ENCODE measurements at regions not wholly inside any gene's neighbourhood (a gene's known extent, or its start where the extent isn't known, plus 50 kb on each side); places are given as distances from the start of the nearest gene placed in this dataset.

DNA sequence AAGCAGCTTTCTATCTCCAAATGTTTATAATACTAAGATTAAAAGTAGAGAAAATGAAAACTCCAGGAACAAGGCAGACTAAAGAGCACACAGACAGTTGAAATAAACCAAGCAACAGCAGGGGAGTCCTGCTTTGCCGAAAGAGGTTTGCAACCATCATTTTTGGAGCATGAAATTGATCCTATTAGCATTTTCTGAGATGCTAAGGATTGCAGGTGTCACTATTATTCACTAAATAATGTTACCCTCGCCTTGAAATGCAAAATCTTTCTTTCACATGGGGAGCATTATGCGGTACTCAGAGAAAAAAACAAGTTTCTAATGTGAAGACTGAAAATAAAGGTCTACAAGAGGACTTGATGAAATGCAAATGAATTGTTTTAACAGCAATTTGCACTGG, 81.7 kb upstream of the DNAJC10 start (continued):
- TF ChIP-seq ZNF341 (tag by site-specific recombination; IDR thresholded peaks at IDR 0.05; ENCODE audit: low read depth) (no peak), ZNF266 (tag by site-specific recombination; IDR thresholded peaks at IDR 0.05; ENCODE audit: low read depth) (no peak)
- TF ChIP-seq, protein P1, sequence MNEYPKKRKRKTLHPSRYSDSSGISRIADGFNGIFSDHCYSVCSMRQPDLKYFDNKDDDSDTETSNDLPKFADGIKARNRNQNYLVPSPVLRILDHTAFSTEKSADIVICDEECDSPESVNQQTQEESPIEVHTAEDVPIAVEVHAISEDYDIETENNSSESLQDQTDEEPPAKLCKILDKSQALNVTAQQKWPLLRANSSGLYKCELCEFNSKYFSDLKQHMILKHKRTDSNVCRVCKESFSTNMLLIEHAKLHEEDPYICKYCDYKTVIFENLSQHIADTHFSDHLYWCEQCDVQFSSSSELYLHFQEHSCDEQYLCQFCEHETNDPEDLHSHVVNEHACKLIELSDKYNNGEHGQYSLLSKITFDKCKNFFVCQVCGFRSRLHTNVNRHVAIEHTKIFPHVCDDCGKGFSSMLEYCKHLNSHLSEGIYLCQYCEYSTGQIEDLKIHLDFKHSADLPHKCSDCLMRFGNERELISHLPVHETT (tag by site-specific recombination; IDR thresholded peaks at IDR 0.05) = no peak

- TF ChIP-seq, protein P2, sequence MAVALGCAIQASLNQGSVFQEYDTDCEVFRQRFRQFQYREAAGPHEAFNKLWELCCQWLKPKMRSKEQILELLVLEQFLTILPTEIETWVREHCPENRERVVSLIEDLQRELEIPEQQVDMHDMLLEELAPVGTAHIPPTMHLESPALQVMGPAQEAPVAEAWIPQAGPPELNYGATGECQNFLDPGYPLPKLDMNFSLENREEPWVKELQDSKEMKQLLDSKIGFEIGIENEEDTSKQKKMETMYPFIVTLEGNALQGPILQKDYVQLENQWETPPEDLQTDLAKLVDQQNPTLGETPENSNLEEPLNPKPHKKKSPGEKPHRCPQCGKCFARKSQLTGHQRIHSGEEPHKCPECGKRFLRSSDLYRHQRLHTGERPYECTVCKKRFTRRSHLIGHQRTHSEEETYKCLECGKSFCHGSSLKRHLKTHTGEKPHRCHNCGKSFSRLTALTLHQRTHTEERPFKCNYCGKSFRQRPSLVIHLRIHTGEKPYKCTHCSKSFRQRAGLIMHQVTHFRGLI (tag by site-specific recombination; IDR thresholded peaks at IDR 0.05) = no peak
- TF ChIP-seq SP7 (tag by site-specific recombination; IDR thresholded peaks at IDR 0.05) (no peak), ZNF169 (tag by site-specific recombination; IDR thresholded peaks at IDR 0.05) (no peak), MEIS1 (CRISPR knock-in tag; IDR thresholded peaks at IDR 0.05; ENCODE audit: borderline replicate concordance) (no peak), ZNF146 (tag by site-specific recombination; IDR thresholded peaks at IDR 0.05) (no peak), ZNF404 (tag by site-specific recombination; IDR thresholded peaks at IDR 0.05) (no peak)
- ChIA-PET POLR2A (no interaction called here), CTCF (interaction anchor here (0.6 to 3.3 kb wide), 2 partner anchors 12 to 15 kb away, joined by 3 to 14 read pairs; no protein-coding TSS in a partner anchor)
- no peak overlapping the region for H3K27ac ChIP-seq (ENCODE audit: extremely low read depth, low read depth, low read length)
- H3K4me3 ChIP-seq (ENCODE audit: low read depth, low read length) = no peak overlapping the region
- H3K4me1 ChIP-seq (ENCODE audit: control insufficient read depth, insufficient read depth, low read length) = no peaks in the 10 kb centered on the region
- no peaks in the 10 kb centered on the region for H3K9me3 ChIP-seq (ENCODE audit: control insufficient read depth, insufficient read depth, low read depth, low read length)
- H3K36me3 ChIP-seq (ENCODE audit: control insufficient read depth in 2 of 2, insufficient read depth in 1 of 2, low read length in 2 of 2) = no peaks in the 10 kb centered on the region
Observed at GRCh38 chr2:182636699-182637098, 79.4 kb upstream of the DNAJC10 start.

DNA sequence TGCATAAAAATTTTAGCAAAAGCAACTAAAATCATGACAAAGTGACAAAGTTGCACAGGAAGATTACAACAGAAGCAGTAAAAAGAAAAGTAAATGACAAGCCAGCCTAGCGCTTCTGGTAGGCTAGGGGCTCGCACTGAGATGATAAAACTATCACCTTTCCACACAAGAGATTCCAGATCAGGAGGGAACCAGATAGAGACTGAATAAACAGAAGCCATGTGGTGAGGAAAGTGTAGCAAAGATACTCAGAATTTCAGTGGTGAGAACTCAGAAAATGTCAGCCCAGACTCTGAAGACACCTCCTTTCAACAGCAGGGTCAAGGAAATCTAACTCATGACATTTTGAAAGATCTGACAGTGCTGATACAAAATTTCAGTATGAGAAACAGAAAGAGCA, 77.4 kb upstream of the DNAJC10 start:
- H3K4me3 ChIP-seq (ENCODE audit: low read depth, low read length) = no peak overlapping the region
- no peaks in the 10 kb centered on the region for H3K36me3 ChIP-seq (ENCODE audit: control insufficient read depth in 2 of 2, insufficient read depth in 1 of 2, low read length in 2 of 2)
- no peaks in the 10 kb centered on the region for H3K4me1 ChIP-seq (ENCODE audit: control insufficient read depth, insufficient read depth, low read length)
- no peaks in the 10 kb centered on the region for H3K9me3 ChIP-seq (ENCODE audit: control insufficient read depth, insufficient read depth, low read depth, low read length)
- ChIA-PET CTCF (no interaction called here), POLR2A (no interaction called here)
- TF ChIP-seq HOXA7 (CRISPR knock-in tag; IDR thresholded peaks at IDR 0.05; ENCODE audit: borderline replicate concordance) = no peak
- TF ChIP-seq ZNF302 (tag by site-specific recombination; IDR thresholded peaks at IDR 0.05; ENCODE audit: low read depth) = no peak
- no peak for TF ChIP-seq ZNF701 (tag by site-specific recombination; IDR thresholded peaks at IDR 0.05)
- no peak for TF ChIP-seq KLF8 (tag by site-specific recombination; IDR thresholded peaks at IDR 0.05)
- no peak for TF ChIP-seq ZNF433 (tag by site-specific recombination; IDR thresholded peaks at IDR 0.05; ENCODE audit: low read depth)
- TF ChIP-seq EGR2 (tag by site-specific recombination; IDR thresholded peaks at IDR 0.05; ENCODE audit: low read depth) = no peak
- no peak for TF ChIP-seq ZNF174 (tag by site-specific recombination; IDR thresholded peaks at IDR 0.05)
- TF ChIP-seq TCF7L2 (IDR thresholded peaks at IDR 0.05; ENCODE audit: borderline replicate concordance, low read depth, low read length) = no peak
- no peak for TF ChIP-seq ZNF621 (tag by site-specific recombination; IDR thresholded peaks at IDR 0.05)
- no peak for TF ChIP-seq YY2 (tag by site-specific recombination; IDR thresholded peaks at IDR 0.05)
- TF ChIP-seq, protein P3, sequence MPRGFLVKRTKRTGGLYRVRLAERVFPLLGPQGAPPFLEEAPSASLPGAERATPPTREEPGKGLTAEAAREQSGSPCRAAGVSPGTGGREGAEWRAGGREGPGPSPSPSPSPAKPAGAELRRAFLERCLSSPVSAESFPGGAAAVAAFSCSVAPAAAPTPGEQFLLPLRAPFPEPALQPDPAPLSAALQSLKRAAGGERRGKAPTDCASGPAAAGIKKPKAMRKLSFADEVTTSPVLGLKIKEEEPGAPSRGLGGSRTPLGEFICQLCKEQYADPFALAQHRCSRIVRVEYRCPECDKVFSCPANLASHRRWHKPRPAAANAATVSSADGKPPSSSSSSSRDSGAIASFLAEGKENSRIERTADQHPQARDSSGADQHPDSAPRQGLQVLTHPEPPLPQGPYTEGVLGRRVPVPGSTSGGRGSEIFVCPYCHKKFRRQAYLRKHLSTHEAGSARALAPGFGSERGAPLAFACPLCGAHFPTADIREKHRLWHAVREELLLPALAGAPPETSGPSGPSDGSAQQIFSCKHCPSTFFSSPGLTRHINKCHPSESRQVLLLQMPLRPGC (tag by site-specific recombination; IDR thresholded peaks at IDR 0.05) = no peak
- no peak for TF ChIP-seq PRDM2 (tag by site-specific recombination; IDR thresholded peaks at IDR 0.05; ENCODE audit: borderline replicate concordance)
- TF ChIP-seq ZEB2 (tag by site-specific recombination; IDR thresholded peaks at IDR 0.05) = no peak
- TF ChIP-seq ZNF561 (tag by site-specific recombination; IDR thresholded peaks at IDR 0.05; ENCODE audit: borderline replicate concordance) = no peak
- no peak for TF ChIP-seq ZNF175 (tag by site-specific recombination; IDR thresholded peaks at IDR 0.05)
- no peak for TF ChIP-seq ZNF354C (tag by site-specific recombination; IDR thresholded peaks at IDR 0.05; ENCODE audit: borderline replicate concordance, low read depth)
- H3K27ac ChIP-seq (ENCODE audit: extremely low read depth, low read depth, low read length) = no peak overlapping the region

All from HEK293 (cell line).